Thyroid gland (tissue), 4 donors: ENCODE measurements at regions not wholly inside any gene's neighbourhood (a gene's known extent, or its start where the extent isn't known, plus 50 kb on each side); places are given as distances from the start of the nearest gene placed in this dataset.
"Not testable (repeated sequence)": the region's sequence is repeated elsewhere in the genome, so short reads cannot be mapped to it uniquely, and the experiment has no call there.

Experiments
- CTCF ChIP-seq, 6 experiments: fragments of 200-600 bp in 3 of 6; fragments of 450-650 bp in 3 of 6; sonication (generic) in 3 of 6; IDR thresholded peaks; one replicate each; pipeline ENCODE4 v1.5.1; 2016 to 2019; ENCODE audit warnings: antibody characterized with exemption in 6 of 6, mild to moderate bottlenecking in 2 of 6, inconsistent platforms in 1 of 6, moderate library complexity in 1 of 6
- POLR2A ChIP-seq, 2 donors: fragments of 450-650 bp; IDR thresholded peaks; one replicate each; pipeline ENCODE4 v1.6.1; 2017; ENCODE audit warnings: antibody characterized with exemption in 2 of 2, mild to moderate bottlenecking in 2 of 2, moderate library complexity in 1 of 2

GRCh38 chr6:60402490-60402889 lies 1883.5 kb downstream of the KHDRBS2 start:
- TF ChIP-seq CTCF, POLR2A (IDR thresholded peaks at IDR 0.05): not testable (repeated sequence)
